Gastroesophageal sphincter (tissue), 4 donors: ENCODE measurements at regions not wholly inside any gene's neighbourhood (a gene's known extent, or its start where the extent isn't known, plus 50 kb on each side); places are given as distances from the start of the nearest gene placed in this dataset.

ENCODE experiments used
- ATAC-seq: fragments of 150-250 bp; one replicate; pipeline ENCODE4 v1.9.1; 2016; ENCODE audit warnings: mild to moderate bottlenecking, moderate library complexity
- H3K27ac ChIP-seq, 4 donors: fragments of 200-600 bp; sonication (generic) in 3 of 4; 1 replicate in 3 of 4; 2 replicates in 1 of 4; pipeline ENCODE4 v1.5.1; 2016 to 2019
- H3K27me3 ChIP-seq: fragments of 200-600 bp; sonication (generic); one replicate; pipeline ENCODE4 v1.5.1; 2019
- H3K36me3 ChIP-seq, 2 donors: fragments of 200-600 bp; sonication (generic); one replicate each; pipeline ENCODE4 v1.5.1; 2019; ENCODE audit warnings: control low read depth in 1 of 2
- H3K4me1 ChIP-seq, 3 donors: fragments of 200-600 bp; sonication (generic); 1 replicate in 2 of 3; 2 replicates in 1 of 3; pipeline ENCODE4 v1.5.1; 2016 to 2019; ENCODE audit warnings: control low read depth in 2 of 3
- H3K4me3 ChIP-seq, 2 donors: fragments of 200-600 bp; sonication (generic); one replicate each; pipeline ENCODE4 v1.5.1; 2019; ENCODE audit warnings: mild to moderate bottlenecking in 1 of 2, moderate library complexity in 1 of 2
- H3K9me3 ChIP-seq, 3 donors: fragments of 200-600 bp; sonication (generic); one replicate each; pipeline ENCODE4 v1.5.1; 2017 to 2019; ENCODE audit warnings: control low read depth in 2 of 3
- CTCF ChIP-seq, 4 experiments: fragments of 200-600 bp in 2 of 4; fragments of 450-650 bp in 2 of 4; sonication (generic) in 1 of 4; IDR thresholded peaks; one replicate each; pipeline ENCODE4 v1.5.1; 2017 to 2019; ENCODE audit warnings: antibody characterized with exemption in 4 of 4, mild to moderate bottlenecking in 2 of 4, moderate library complexity in 2 of 4
- EP300 ChIP-seq: sonication (generic); formaldehyde crosslinking; IDR thresholded peaks from one replicate; pipeline ENCODE4 v1.6.1; 2017; ENCODE audit warnings: antibody characterized with exemption, mild to moderate bottlenecking
- POLR2A ChIP-seq, 2 donors: fragments of 450-650 bp; IDR thresholded peaks; one replicate each; pipeline ENCODE4 v1.6.1; 2017; ENCODE audit warnings: antibody characterized with exemption in 2 of 2, mild to moderate bottlenecking in 2 of 2, moderate library complexity in 1 of 2
- POLR2AphosphoS5 ChIP-seq: sonication (generic); formaldehyde crosslinking; IDR thresholded peaks from one replicate; pipeline ENCODE4 v1.6.1; 2017; ENCODE audit warnings: antibody characterized with exemption
- WGBS, 2 donors: methylation state at CpG; one replicate each; pipeline ENCODE4 v1.1.5; 2018; ENCODE audit warnings: low coverage in 1 of 2; 5-methylcytosine and 5-hydroxymethylcytosine counted together

GRCh38 chr11:106399076-106399511 lies 321.6 kb downstream of the AASDHPPT start:
- Histone ChIP-seq H3K36me3 (no peaks in the 10 kb centered on the region), H3K4me3 (no peak overlapping the region), H3K9me3 (no peaks in the 10 kb centered on the region), H3K27ac (no peak overlapping the region), H3K4me1 (peaks cover 0 to 20% (median 0%) of the 10 kb centered on the region in 3 donors), H3K27me3 (no peaks in the 10 kb centered on the region)
- peak; percentile 84 for ATAC-seq
- WGBS, 2 donors = 13% methylated on average over 3 of the region's 3 CpGs; no CpG with 5 or more reads in 1 of the 2 donors
- TF ChIP-seq POLR2AphosphoS5 (peak; percentile 30), CTCF (IDR thresholded peaks at IDR 0.05) (no peak)

- Histone ChIP-seq H3K9me3 (no peaks in the 10 kb centered on the region), H3K36me3 (no peaks in the 10 kb centered on the region), H3K4me3 (no peak overlapping the region), H3K27me3 (no peaks in the 10 kb centered on the region), H3K27ac (no peak overlapping the region), H3K4me1 (peaks cover 0 to 20% (median 0%) of the 10 kb centered on the region in 3 donors)
- no peak for TF ChIP-seq POLR2AphosphoS5
- TF ChIP-seq CTCF (IDR thresholded peaks at IDR 0.05) = no peak
- no peak for TF ChIP-seq EP300
- ATAC-seq = no peak
- WGBS, 2 donors = 86 to 91% methylated on average over 4 of the region's 4 CpGs
These were observed 322.2 kb downstream of the AASDHPPT start for GRCh38 chr11:106399624-106400023.

- no peak overlapping the region for H3K4me3 ChIP-seq
- no peak overlapping the region for H3K27ac ChIP-seq
- H3K27me3 ChIP-seq = no peaks in the 10 kb centered on the region
- ATAC-seq = no peak
- H3K9me3 ChIP-seq = no peaks in the 10 kb centered on the region
- WGBS, 2 donors = 86 to 87% methylated on average over 5 of the region's 5 CpGs
- H3K36me3 ChIP-seq = no peaks in the 10 kb centered on the region
- no peak for TF ChIP-seq CTCF (IDR thresholded peaks at IDR 0.05)
- no peak for TF ChIP-seq EP300
- no peak for TF ChIP-seq POLR2A (IDR thresholded peaks at IDR 0.05)
- no peak for TF ChIP-seq POLR2AphosphoS5
- peaks cover 0 to 20% (median 0%) of the 10 kb centered on the region in 3 donors for H3K4me1 ChIP-seq
These were observed 323.6 kb downstream of the AASDHPPT start for GRCh38 chr11:106400949-106401570.

GRCh38 chr11:106403751-106404150 lies 326.3 kb downstream of the AASDHPPT start:
- WGBS, 2 donors = 93 to 95% methylated on average over 4 to 7 of the region's 9 CpGs
- peaks cover 0 to 8% (median 0%) of the 10 kb centered on the region in 3 donors for H3K4me1 ChIP-seq
- H3K27ac ChIP-seq = no peak overlapping the region
- no peaks in the 10 kb centered on the region for H3K27me3 ChIP-seq
- H3K36me3 ChIP-seq = no peaks in the 10 kb centered on the region
- no peak for ATAC-seq
- H3K9me3 ChIP-seq = no peaks in the 10 kb centered on the region
- no peak for TF ChIP-seq EP300
- no peak overlapping the region for H3K4me3 ChIP-seq

GRCh38 chr11:106409222-106409621 lies 331.8 kb downstream of the AASDHPPT start:
- H3K4me1 ChIP-seq = no peaks in the 10 kb centered on the region
- no peaks in the 10 kb centered on the region for H3K27me3 ChIP-seq
- H3K36me3 ChIP-seq = no peaks in the 10 kb centered on the region
- TF ChIP-seq POLR2A (IDR thresholded peaks at IDR 0.05) = no peak
- H3K27ac ChIP-seq = no peak overlapping the region
- no peak overlapping the region for H3K4me3 ChIP-seq
- no peak for ATAC-seq
- H3K9me3 ChIP-seq = no peaks in the 10 kb centered on the region

- TF ChIP-seq EP300 (no peak), CTCF (IDR thresholded peaks at IDR 0.05) (no peak), POLR2A (IDR thresholded peaks at IDR 0.05) (no peak), POLR2AphosphoS5 (no peak)
- ATAC-seq = no peak
- WGBS, 2 donors = 70 to 77% methylated on average over 2 of the region's 2 CpGs
- no peak overlapping the region for H3K27ac ChIP-seq
- no peaks in the 10 kb centered on the region for H3K4me1 ChIP-seq
- no peaks in the 10 kb centered on the region for H3K36me3 ChIP-seq
- H3K9me3 ChIP-seq = no peaks in the 10 kb centered on the region
- H3K27me3 ChIP-seq = no peaks in the 10 kb centered on the region
- no peak overlapping the region for H3K4me3 ChIP-seq
These were observed 332.2 kb downstream of the AASDHPPT start for GRCh38 chr11:106409671-106410070.
